Uterus (tissue), 3 donors: ENCODE measurements at regions not wholly inside any gene's neighbourhood (a gene's known extent, or its start where the extent isn't known, plus 50 kb on each side); places are given as distances from the start of the nearest gene placed in this dataset.

Experiments used
- DNase-seq, 2 donors: peaks; one replicate each; pipeline ENCODE4 v3.0.0-alpha.2; 2019 to 2020
- H3K27ac ChIP-seq, 2 donors: fragments of 200-600 bp; sonication (generic); 1 replicate in 1 of 2; 2 replicates in 1 of 2; pipeline ENCODE4 v1.5.1; 2016 to 2018
- H3K27me3 ChIP-seq, 2 donors: fragments of 200-600 bp; sonication (generic); one replicate each; pipeline ENCODE4 v1.5.1; 2018 to 2019; ENCODE audit warnings: control low read depth in 1 of 2
- H3K36me3 ChIP-seq, 2 donors: fragments of 200-600 bp; sonication (generic); one replicate each; pipeline ENCODE4 v1.5.1; 2019; ENCODE audit warnings: control low read depth in 1 of 2
- H3K4me1 ChIP-seq, 2 donors: fragments of 200-600 bp; sonication (generic); one replicate each; pipeline ENCODE4 v1.5.1; 2018 to 2019; ENCODE audit warnings: control low read depth in 1 of 2
- H3K4me3 ChIP-seq, 2 donors: fragments of 200-600 bp; sonication (generic); 1 replicate in 1 of 2; 2 replicates in 1 of 2; pipeline ENCODE4 v1.5.1; 2018 to 2019; ENCODE audit warnings: mild to moderate bottlenecking in 1 of 2
- H3K9me3 ChIP-seq, 2 donors: fragments of 200-600 bp; sonication (generic); one replicate each; pipeline ENCODE4 v1.5.1; 2019; ENCODE audit warnings: control low read depth in 1 of 2
- CTCF ChIP-seq, 4 experiments: fragments of 200-600 bp in 2 of 4; fragments of 450-650 bp in 2 of 4; sonication (generic) in 2 of 4; IDR thresholded peaks; one replicate each; pipeline ENCODE4 v1.5.1; 2016 to 2019; ENCODE audit warnings: antibody characterized with exemption in 4 of 4, mild to moderate bottlenecking in 2 of 4, moderate library complexity in 1 of 4
- POLR2A ChIP-seq, 2 donors: fragments of 450-650 bp; IDR thresholded peaks; one replicate each; pipeline ENCODE4 v1.6.1; 2016; ENCODE audit warnings: antibody characterized with exemption in 2 of 2, mild to moderate bottlenecking in 1 of 2, moderate library complexity in 1 of 2
- intact Hi-C: fragments of 100-400 bp; cut with DNase I; formaldehyde crosslinking; loops from one replicate; pipeline ENCODE4 v1.15.1; 2023; ENCODE audit warnings: low total_unique reads
- donor health status: DM: yes; HTN: yes; CAD: no.

- no peak for DNase-seq
- intact Hi-C loops = no loop called here
- Histone ChIP-seq H3K27ac (no peak overlapping the region), H3K4me3 (no peak overlapping the region), H3K27me3 (no peaks in the 10 kb centered on the region), H3K36me3 (no peaks in the 10 kb centered on the region), H3K4me1 (no peaks in the 10 kb centered on the region), H3K9me3 (no peaks in the 10 kb centered on the region)
- TF ChIP-seq CTCF (IDR thresholded peaks at IDR 0.05) (no peak), POLR2A (IDR thresholded peaks at IDR 0.05) (no peak)
Observed at GRCh38 chr15:58296276-58296675, 135.5 kb upstream of the LIPC start.

- DNase-seq = no peak
- TF ChIP-seq POLR2A (IDR thresholded peaks at IDR 0.05) = no peak
- Histone ChIP-seq H3K36me3 (no peaks in the 10 kb centered on the region), H3K27ac (no peak overlapping the region), H3K4me1 (no peaks in the 10 kb centered on the region), H3K4me3 (no peak overlapping the region), H3K9me3 (no peaks in the 10 kb centered on the region), H3K27me3 (no peaks in the 10 kb centered on the region)
- intact Hi-C loops = no loop called here
Observed at GRCh38 chr15:58297639-58298038, 134.2 kb upstream of the LIPC start.

GRCh38 chr15:58298879-58299850 lies 132.6 kb upstream of the LIPC start:
- intact Hi-C loops = no loop called here
- Histone ChIP-seq H3K4me3 (no peak overlapping the region), H3K4me1 (no peaks in the 10 kb centered on the region), H3K9me3 (no peaks in the 10 kb centered on the region), H3K27ac (no peak overlapping the region), H3K27me3 (no peaks in the 10 kb centered on the region), H3K36me3 (no peaks in the 10 kb centered on the region)
- DNase-seq = no peak
- TF ChIP-seq CTCF (IDR thresholded peaks at IDR 0.05) (no peak), POLR2A (IDR thresholded peaks at IDR 0.05) (no peak)

- no peak for DNase-seq
- intact Hi-C loops = no loop called here
- Histone ChIP-seq H3K36me3 (no peaks in the 10 kb centered on the region), H3K27me3 (no peaks in the 10 kb centered on the region), H3K4me3 (no peak overlapping the region), H3K4me1 (no peaks in the 10 kb centered on the region), H3K9me3 (no peaks in the 10 kb centered on the region), H3K27ac (no peak overlapping the region)
- no peak for TF ChIP-seq POLR2A (IDR thresholded peaks at IDR 0.05)
- no peak for TF ChIP-seq CTCF (IDR thresholded peaks at IDR 0.05)
Observed at GRCh38 chr15:58302832-58303231, 129.0 kb upstream of the LIPC start.

GRCh38 chr15:58303236-58303635 lies 128.6 kb upstream of the LIPC start:
- Histone ChIP-seq H3K4me1 (no peaks in the 10 kb centered on the region), H3K4me3 (no peak overlapping the region), H3K27me3 (no peaks in the 10 kb centered on the region), H3K27ac (no peak overlapping the region), H3K9me3 (no peaks in the 10 kb centered on the region), H3K36me3 (no peaks in the 10 kb centered on the region)
- DNase-seq = no peak
- TF ChIP-seq CTCF (IDR thresholded peaks at IDR 0.05) (no peak), POLR2A (IDR thresholded peaks at IDR 0.05) (no peak)
- intact Hi-C loops = no loop called here
